Superior temporal gyrus (tissue), 1 donor: ENCODE measurements at regions not wholly inside any gene's neighbourhood (a gene's known extent, or its start where the extent isn't known, plus 50 kb on each side); places are given as distances from the start of the nearest gene placed in this dataset.
"Not testable (repeated sequence)": the region's sequence is repeated elsewhere in the genome, so short reads cannot be mapped to it uniquely, and the experiment has no call there.

Experiments
- DNase-seq: peaks from one replicate; pipeline ENCODE4 v3.0.0-alpha.2; 2016; ENCODE audit errors: extremely low spot score

- peak; percentile 65 for DNase-seq
These were observed 232.5 kb downstream of the RFPL4B start for GRCh38 chr6:112579601-112580000.

- DNase-seq: no peak
These were observed 233.9 kb downstream of the RFPL4B start for GRCh38 chr6:112581015-112581414.

- no peak for DNase-seq
These were observed 243.2 kb downstream of the RFPL4B start for GRCh38 chr6:112590326-112590725.

- no peak for DNase-seq
These were observed 244.2 kb downstream of the RFPL4B start for GRCh38 chr6:112591329-112591728.

- DNase-seq: no peak
These were observed 245.0 kb downstream of the RFPL4B start for GRCh38 chr6:112592159-112592558.

GRCh38 chr6:112594886-112595594 lies 247.9 kb downstream of the RFPL4B start:
- DNase-seq: no peak

- no peak for DNase-seq
These were observed 248.7 kb downstream of the RFPL4B start for GRCh38 chr6:112595841-112596240.

- no peak for DNase-seq
These were observed 250.0 kb downstream of the RFPL4B start for GRCh38 chr6:112597176-112597575.

GRCh38 chr6:112600168-112600567 lies 253.0 kb downstream of the RFPL4B start:
- DNase-seq: no peak

GRCh38 chr6:112603726-112604125 lies 256.6 kb downstream of the RFPL4B start:
- DNase-seq: no peak

- DNase-seq: no peak
These were observed 259.7 kb downstream of the RFPL4B start for GRCh38 chr6:112606656-112607435.

GRCh38 chr6:112608925-112609324 lies 261.8 kb downstream of the RFPL4B start:
- not testable (repeated sequence) for DNase-seq

- DNase-seq: no peak
These were observed 266.3 kb downstream of the RFPL4B start for GRCh38 chr6:112613410-112613809.

GRCh38 chr6:112618849-112619248 lies 271.7 kb downstream of the RFPL4B start:
- no peak for DNase-seq

GRCh38 chr6:112620812-112621569 lies 273.9 kb downstream of the RFPL4B start:
- peak; percentile 56 for DNase-seq

- DNase-seq: no peak
These were observed 274.9 kb downstream of the RFPL4B start for GRCh38 chr6:112622036-112622435.

- no peak for DNase-seq
These were observed 279.4 kb downstream of the RFPL4B start for GRCh38 chr6:112626468-112627082.

GRCh38 chr6:112634376-112634775 lies 287.2 kb downstream of the RFPL4B start:
- DNase-seq: no peak

- DNase-seq: no peak
These were observed 289.6 kb downstream of the RFPL4B start for GRCh38 chr6:112636650-112637262.

- no peak for DNase-seq
These were observed 292.3 kb downstream of the RFPL4B start for GRCh38 chr6:112639391-112639831.

- no peak for DNase-seq
These were observed 293.8 kb downstream of the RFPL4B start for GRCh38 chr6:112640891-112641290.
